Astrocyte (in vitro differentiated cells and primary cell): ENCODE measurements at regions not wholly inside any gene's neighbourhood (a gene's known extent, or its start where the extent isn't known, plus 50 kb on each side); places are given as distances from the start of the nearest gene placed in this dataset.
"Not testable (repeated sequence)": the region's sequence is repeated elsewhere in the genome, so short reads cannot be mapped to it uniquely, and the experiment has no call there.

Experiments used
- EZH2 ChIP-seq: IDR thresholded peaks from 2 replicates; pipeline ENCODE4 v1.6.1; 2012; ENCODE audit warnings: mild to moderate bottlenecking, low read length, inconsistent platforms; ENCODE audit not compliant: insufficient read depth
- TF ChIP-seq, protein P1 (sequence below): IDR thresholded peaks from 2 replicates; pipeline ENCODE4 v1.5.1; 2011; ENCODE audit warnings: low read depth, mild to moderate bottlenecking, inconsistent platforms, low read length, moderate library complexity; ENCODE audit not compliant: insufficient read depth

DNA sequence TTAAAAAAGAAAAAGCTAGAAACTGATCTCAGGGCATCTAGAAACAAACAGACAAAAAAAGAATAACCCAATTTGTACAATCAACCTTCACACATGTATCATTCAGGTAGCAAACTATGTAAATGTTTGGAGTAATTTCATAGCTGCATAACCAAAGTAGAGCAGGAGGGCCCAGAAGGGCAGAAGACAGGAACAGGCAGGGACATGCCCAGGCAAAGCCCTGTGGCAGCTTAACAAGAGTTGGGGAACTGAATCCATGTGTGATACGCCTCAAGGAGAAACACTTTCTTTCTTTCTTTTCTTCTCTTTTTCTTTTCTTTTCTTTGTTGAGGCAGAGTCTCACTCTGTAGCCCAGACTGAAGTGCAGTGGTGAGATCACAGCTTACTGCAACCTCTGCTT, 390.4 kb upstream of the ANKRD20A1 start:
- TF ChIP-seq, protein P1, sequence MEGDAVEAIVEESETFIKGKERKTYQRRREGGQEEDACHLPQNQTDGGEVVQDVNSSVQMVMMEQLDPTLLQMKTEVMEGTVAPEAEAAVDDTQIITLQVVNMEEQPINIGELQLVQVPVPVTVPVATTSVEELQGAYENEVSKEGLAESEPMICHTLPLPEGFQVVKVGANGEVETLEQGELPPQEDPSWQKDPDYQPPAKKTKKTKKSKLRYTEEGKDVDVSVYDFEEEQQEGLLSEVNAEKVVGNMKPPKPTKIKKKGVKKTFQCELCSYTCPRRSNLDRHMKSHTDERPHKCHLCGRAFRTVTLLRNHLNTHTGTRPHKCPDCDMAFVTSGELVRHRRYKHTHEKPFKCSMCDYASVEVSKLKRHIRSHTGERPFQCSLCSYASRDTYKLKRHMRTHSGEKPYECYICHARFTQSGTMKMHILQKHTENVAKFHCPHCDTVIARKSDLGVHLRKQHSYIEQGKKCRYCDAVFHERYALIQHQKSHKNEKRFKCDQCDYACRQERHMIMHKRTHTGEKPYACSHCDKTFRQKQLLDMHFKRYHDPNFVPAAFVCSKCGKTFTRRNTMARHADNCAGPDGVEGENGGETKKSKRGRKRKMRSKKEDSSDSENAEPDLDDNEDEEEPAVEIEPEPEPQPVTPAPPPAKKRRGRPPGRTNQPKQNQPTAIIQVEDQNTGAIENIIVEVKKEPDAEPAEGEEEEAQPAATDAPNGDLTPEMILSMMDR: not testable (repeated sequence)
- TF ChIP-seq EZH2: not testable (repeated sequence)
